H9 (cell line): ENCODE measurements at regions not wholly inside any gene's neighbourhood (a gene's known extent, or its start where the extent isn't known, plus 50 kb on each side); places are given as distances from the start of the nearest gene placed in this dataset.

ENCODE experiments used
- DNase-seq: peaks from one replicate; pipeline ENCODE4 v3.0.0-alpha.2; 2017
- H2AFZ ChIP-seq: one replicate; pipeline ENCODE4 v1.6.1; 2013; ENCODE audit warnings: mild to moderate bottlenecking, low read length, control low read depth, moderate library complexity
- H2AK5ac ChIP-seq: 2 replicates; pipeline ENCODE4 v1.6.1; 2013; ENCODE audit warnings: low read length, control low read depth, mixed read lengths; ENCODE audit not compliant: insufficient read length
- H2BK120ac ChIP-seq: one replicate; pipeline ENCODE4 v1.6.1; 2013; ENCODE audit warnings: low read depth, mild to moderate bottlenecking, low read length, control low read depth, inconsistent platforms; ENCODE audit not compliant: poor library complexity, severe bottlenecking
- H2BK12ac ChIP-seq: 2 replicates; pipeline ENCODE4 v1.6.1; 2013; ENCODE audit warnings: low read length, control low read depth, mixed read lengths, low read depth; ENCODE audit not compliant: insufficient read length
- H2BK15ac ChIP-seq: 2 replicates; pipeline ENCODE4 v1.6.1; 2013; ENCODE audit warnings: low read depth, low read length, control low read depth
- H2BK20ac ChIP-seq: one replicate; pipeline ENCODE4 v1.6.1; 2013; ENCODE audit warnings: low read depth, mild to moderate bottlenecking, low read length, control low read depth, inconsistent platforms; ENCODE audit not compliant: poor library complexity, severe bottlenecking
- H2BK5ac ChIP-seq: 2 replicates; pipeline ENCODE4 v1.6.1; 2013; ENCODE audit warnings: low read length, control low read depth, mixed read lengths; ENCODE audit not compliant: insufficient read length
- H3K14ac ChIP-seq: 2 replicates; pipeline ENCODE4 v1.6.1; 2013; ENCODE audit warnings: low read length, control low read depth; ENCODE audit not compliant: insufficient read depth
- H3K18ac ChIP-seq: 2 replicates; pipeline ENCODE4 v1.6.1; 2013; ENCODE audit warnings: low read depth, mild to moderate bottlenecking, mixed read lengths, low read length, control low read depth; ENCODE audit not compliant: insufficient read length
- H3K23ac ChIP-seq: 2 replicates; pipeline ENCODE4 v1.6.1; 2013; ENCODE audit warnings: low read length, control low read depth, mixed read lengths, low read depth; ENCODE audit not compliant: insufficient read length
- H3K23me2 ChIP-seq: 2 replicates; pipeline ENCODE4 v1.6.1; 2013; ENCODE audit warnings: low read depth, mild to moderate bottlenecking, mixed read lengths, low read length, control low read depth; ENCODE audit not compliant: insufficient read length, poor library complexity, severe bottlenecking
- H3K27ac ChIP-seq: 2 replicates; pipeline ENCODE4 v1.5.1; 2013; ENCODE audit warnings: low read length, control low read depth, mixed read lengths, low read depth; ENCODE audit not compliant: insufficient read length
- H3K27me3 ChIP-seq: 2 replicates; pipeline ENCODE4 v1.6.1; 2013; ENCODE audit warnings: low read length, control low read depth, inconsistent platforms; ENCODE audit not compliant: insufficient read depth
- H3K4ac ChIP-seq: 2 replicates; pipeline ENCODE4 v1.6.1; 2013; ENCODE audit warnings: low read depth, mild to moderate bottlenecking, control low read depth, inconsistent platforms, low read length, moderate library complexity
- H3K4me1 ChIP-seq: 2 replicates; pipeline ENCODE4 v1.6.1; 2013; ENCODE audit warnings: low read length, control low read depth, inconsistent platforms; ENCODE audit not compliant: insufficient read depth
- H3K4me2 ChIP-seq: 2 replicates; pipeline ENCODE4 v1.6.1; 2013; ENCODE audit warnings: low read length, control low read depth, mixed read lengths; ENCODE audit not compliant: insufficient read length, insufficient read depth
- H3K56ac ChIP-seq: 2 replicates; pipeline ENCODE4 v1.6.1; 2013; ENCODE audit warnings: low read depth, mild to moderate bottlenecking, mixed read lengths, low read length, control low read depth; ENCODE audit not compliant: insufficient read length
- H3K79me1 ChIP-seq: 2 replicates; pipeline ENCODE4 v1.6.1; 2013; ENCODE audit warnings: low read depth, mild to moderate bottlenecking, moderate library complexity, low read length, control low read depth, inconsistent platforms; ENCODE audit not compliant: insufficient read depth, poor library complexity, severe bottlenecking
- H3K79me2 ChIP-seq: 2 replicates; pipeline ENCODE4 v1.6.1; 2013; ENCODE audit warnings: low read length, control low read depth, inconsistent platforms; ENCODE audit not compliant: insufficient read depth
- H3K9ac ChIP-seq: 2 replicates; pipeline ENCODE4 v1.6.1; 2013; ENCODE audit warnings: low read length, control low read depth, mixed read lengths; ENCODE audit not compliant: insufficient read length; ENCODE audit errors: extremely low read depth
- H3K9me3 ChIP-seq: one replicate; pipeline ENCODE4 v1.6.1; 2013; ENCODE audit warnings: low read depth, low read length, inconsistent platforms; ENCODE audit not compliant: control insufficient read depth
- H3T11ph ChIP-seq: one replicate; pipeline ENCODE4 v1.6.1; 2013; ENCODE audit warnings: mild to moderate bottlenecking, low read length, control low read depth, inconsistent platforms
- H4K20me1 ChIP-seq: one replicate; pipeline ENCODE4 v1.6.1; 2013; ENCODE audit not compliant: control insufficient read depth, insufficient read length, insufficient read depth
- H4K5ac ChIP-seq: 2 replicates; pipeline ENCODE4 v1.6.1; 2013; ENCODE audit warnings: low read depth, mild to moderate bottlenecking, mixed read lengths, low read length, control low read depth; ENCODE audit not compliant: insufficient read length
- H4K8ac ChIP-seq: replicated peaks from 2 replicates; pipeline ENCODE4 v1.6.1; 2013; ENCODE audit warnings: low read length, control low read depth, mixed read lengths, low read depth; ENCODE audit not compliant: insufficient read length
- H4K91ac ChIP-seq: 2 replicates; pipeline ENCODE4 v1.6.1; 2013; ENCODE audit warnings: low read depth, mild to moderate bottlenecking, moderate library complexity, mixed read lengths, low read length, control low read depth; ENCODE audit not compliant: insufficient read length
- H3K27ac Mint-ChIP-seq, 3 experiments: 2 replicates in 2 of 3; 3 replicates in 1 of 3; pipeline ENCODE4 v1.8.0; 2020 to 2021; ENCODE audit warnings: mixed read lengths in 3 of 3, mild to moderate bottlenecking in 1 of 3, moderate library complexity in 1 of 3
- H3K27me3 Mint-ChIP-seq: 2 replicates; pipeline ENCODE4 v1.8.0; 2021; ENCODE audit warnings: low read depth, mild to moderate bottlenecking, moderate library complexity, mixed read lengths
- H3K36me3 Mint-ChIP-seq, 3 experiments: 2 replicates in 2 of 3; 3 replicates in 1 of 3; pipeline ENCODE4 v1.8.0; 2020 to 2021; ENCODE audit warnings: low read depth in 3 of 3, mixed read lengths in 3 of 3; ENCODE audit not compliant: insufficient read depth in 1 of 3
- H3K4me1 Mint-ChIP-seq, 2 experiments: 2 replicates each; pipeline ENCODE4 v1.8.0; 2020; ENCODE audit warnings: mixed read lengths in 2 of 2
- H3K4me3 Mint-ChIP-seq, 2 experiments: 2 replicates in 1 of 2; 3 replicates in 1 of 2; pipeline ENCODE4 v1.8.0; 2020 to 2021; ENCODE audit warnings: mild to moderate bottlenecking in 2 of 2, mixed read lengths in 2 of 2, moderate library complexity in 1 of 2
- H3K9me3 Mint-ChIP-seq, 2 experiments: 2 replicates in 1 of 2; 3 replicates in 1 of 2; pipeline ENCODE4 v1.8.0; 2020; ENCODE audit warnings: mild to moderate bottlenecking in 2 of 2, mixed read lengths in 2 of 2, moderate library complexity in 1 of 2
- CTCF ChIP-seq: fragments of 200-600 bp; sonication (generic); conservative IDR thresholded peaks from 3 replicates; pipeline ENCODE4 v1.8.0; 2021; ENCODE audit warnings: antibody characterized with exemption, mild to moderate bottlenecking
- WGBS: extraction: QIAGEN DNeasy Blood & Tissue Kit; methylation state at CpG from one replicate; pipeline ENCODE4 v1.1.7; 2013; ENCODE audit warnings: missing lambda C conversion rate, low lambda C conversion rate, mixed read lengths; ENCODE audit not compliant: insufficient read length; ENCODE audit errors: extremely low coverage; 5-methylcytosine and 5-hydroxymethylcytosine counted together

- peak overlapping the region in 1 of 3 experiments; percentile 49; a peak in 1 of 7 replicates for H3K27ac Mint-ChIP-seq
- Histone ChIP-seq H3K9ac (no peak overlapping the region), H3K56ac (no peak overlapping the region), H3K9me3 (no peaks in the 10 kb centered on the region), H3K23me2 (no peaks in the 10 kb centered on the region), H2BK20ac (no peak overlapping the region), H3K4ac (no peak overlapping the region), H4K91ac (no peak overlapping the region), H3K79me1 (no peaks in the 10 kb centered on the region), H3K23ac (no peak overlapping the region), H2BK12ac (no peak overlapping the region), H3K27ac (no peak overlapping the region), H3K18ac (no peak overlapping the region), H2BK5ac (no peak overlapping the region), H3K27me3 (no peaks in the 10 kb centered on the region; the same call in 1 of the 2 replicates), H4K20me1 (no peaks in the 10 kb centered on the region), H3K14ac (no peak overlapping the region), H2BK15ac (no peak overlapping the region), H2AK5ac (no peak overlapping the region), H4K8ac (no peak overlapping the region), H2BK120ac (no peak overlapping the region), H2AFZ (no peak overlapping the region), H3T11ph (no peak overlapping the region), H3K4me1 (no peaks in the 10 kb centered on the region), H3K79me2 (no peaks in the 10 kb centered on the region), H3K4me2 (no peak overlapping the region), H4K5ac (no peak overlapping the region)
- H3K4me1 Mint-ChIP-seq = peaks cover 6% of the 10 kb centered on the region in 2 experiments
- H3K27me3 Mint-ChIP-seq = no peaks in the 10 kb centered on the region; the same call in none of the 2 replicates
- WGBS = no CpG with 5 or more reads among the region's 4 CpGs
- TF ChIP-seq CTCF = no peak
- no peak for DNase-seq
- H3K4me3 Mint-ChIP-seq = no peak overlapping the region
- H3K36me3 Mint-ChIP-seq = no peaks in the 10 kb centered on the region; a peak in 1 of 7 replicates
- no peaks in the 10 kb centered on the region; a peak in 1 of 5 replicates for H3K9me3 Mint-ChIP-seq
These were observed 152.4 kb upstream of the TSHZ3 start for GRCh38 chr19:31501427-31502195.
